WTC11 (cell line): ENCODE measurements at regions not wholly inside any gene's neighbourhood (a gene's known extent, or its start where the extent isn't known, plus 50 kb on each side); places are given as distances from the start of the nearest gene placed in this dataset.

Experiments
- ATAC-seq: fragments of 200-7000 bp; cut with Tn5 transposase; 2 replicates; pipeline ENCODE4 v1.10.0; 2021; ENCODE audit warnings: mild to moderate bottlenecking, moderate library complexity
- CTCF ChIA-PET: fragments of 300-600 bp; sonication (Branson Sonifier 250); formaldehyde crosslinking; loops from one replicate; lab custom pipeline; 2021; ENCODE audit warnings: antibody characterized with exemption; lab: Charles Lee
- POLR2A ChIA-PET: fragments of 350-600 bp; sonication (Branson Sonifier 250); formaldehyde crosslinking; loops from one replicate; lab custom pipeline; 2021; ENCODE audit warnings: antibody characterized with exemption; lab: Charles Lee
- DNase-seq: peaks from one replicate; pipeline ENCODE4 v3.0.0; 2021; ENCODE audit warnings: low spot score
- H3K27ac Mint-ChIP-seq: 2 replicates; pipeline ENCODE4 v1.8.0; 2021; ENCODE audit warnings: mixed read lengths
- H3K27me3 Mint-ChIP-seq: 2 replicates; pipeline ENCODE4 v1.8.0; 2021; ENCODE audit warnings: low read depth, mild to moderate bottlenecking, moderate library complexity, mixed read lengths
- H3K36me3 Mint-ChIP-seq: 2 replicates; pipeline ENCODE4 v1.8.0; 2021; ENCODE audit warnings: mixed read lengths
- H3K4me1 Mint-ChIP-seq: 2 replicates; pipeline ENCODE4 v1.8.0; 2022; ENCODE audit warnings: mixed read lengths
- H3K4me3 Mint-ChIP-seq: 2 replicates; pipeline ENCODE4 v1.8.0; 2021; ENCODE audit warnings: mild to moderate bottlenecking, moderate library complexity, mixed read lengths
- H3K9me3 Mint-ChIP-seq: 2 replicates; pipeline ENCODE4 v1.8.0; 2021; ENCODE audit warnings: mixed read lengths
- E2F1 ChIP-seq: sonication (generic); formaldehyde crosslinking; IDR thresholded peaks from 2 replicates; pipeline ENCODE4 v1.8.0; 2022; ENCODE audit warnings: mild to moderate bottlenecking, missing genetic modification reagents
- ELF4 ChIP-seq: sonication (generic); formaldehyde crosslinking; IDR thresholded peaks from 2 replicates; pipeline ENCODE4 v1.8.1; 2022; ENCODE audit warnings: low read depth, mild to moderate bottlenecking, moderate library complexity, missing genetic modification reagents
- FOXJ3 ChIP-seq: sonication (generic); formaldehyde crosslinking; IDR thresholded peaks from 2 replicates; pipeline ENCODE4 v1.9.0; 2021; ENCODE audit warnings: missing genetic modification reagents, mild to moderate bottlenecking, borderline replicate concordance
- GTF2I ChIP-seq: fragments of 250-450 bp; sonication (Bioruptor Pico); conservative IDR thresholded peaks from 2 replicates; pipeline ENCODE4 v1.4.0; 2021; ENCODE audit warnings: mild to moderate bottlenecking
- KAT7 ChIP-seq: sonication (generic); formaldehyde crosslinking; IDR thresholded peaks from 2 replicates; pipeline ENCODE4 v1.8.1; 2023; ENCODE audit warnings: missing genetic modification reagents, mild to moderate bottlenecking, borderline replicate concordance
- NFE2L1 ChIP-seq: sonication (generic); formaldehyde crosslinking; IDR thresholded peaks from 2 replicates; pipeline ENCODE4 v1.8.1; 2023; ENCODE audit warnings: missing genetic modification reagents
- NR1H2 ChIP-seq: sonication (generic); formaldehyde crosslinking; IDR thresholded peaks from 2 replicates; pipeline ENCODE4 v1.9.0; 2021; ENCODE audit warnings: mild to moderate bottlenecking, moderate library complexity, missing genetic modification reagents
- NR3C1 ChIP-seq: sonication (generic); formaldehyde crosslinking; conservative IDR thresholded peaks from 2 replicates; pipeline ENCODE4 v1.8.1; 2023; ENCODE audit warnings: low read depth, mild to moderate bottlenecking, missing genetic modification reagents
- SMAD3 ChIP-seq: sonication (generic); formaldehyde crosslinking; IDR thresholded peaks from 2 replicates; pipeline ENCODE4 v1.8.0; 2022; ENCODE audit warnings: missing genetic modification reagents, mild to moderate bottlenecking, borderline replicate concordance
- SP1 ChIP-seq: sonication (generic); formaldehyde crosslinking; conservative IDR thresholded peaks from 2 replicates; pipeline ENCODE4 v1.8.1; 2022; ENCODE audit warnings: missing genetic modification reagents
- USF2 ChIP-seq: sonication (generic); formaldehyde crosslinking; IDR thresholded peaks from 2 replicates; pipeline ENCODE4 v1.8.1; 2023; ENCODE audit warnings: mild to moderate bottlenecking, missing genetic modification reagents, moderate library complexity
- ZNF396 ChIP-seq: fragments of 250-450 bp; sonication (Bioruptor Pico); IDR thresholded peaks from 2 replicates; pipeline ENCODE4 v1.8.0; 2021; ENCODE audit warnings: mild to moderate bottlenecking, moderate library complexity, borderline replicate concordance
- ZNF532 ChIP-seq: fragments of 250-450 bp; sonication (Bioruptor Pico); IDR thresholded peaks from 2 replicates; pipeline ENCODE4 v1.9.0; 2021; ENCODE audit warnings: mild to moderate bottlenecking, borderline replicate concordance
- TF ChIP-seq, protein P1 (sequence below): sonication (generic); formaldehyde crosslinking; IDR thresholded peaks from 2 replicates; pipeline ENCODE4 v1.8.0; 2023; ENCODE audit warnings: missing genetic modification reagents, mild to moderate bottlenecking, borderline replicate concordance

- TF ChIP-seq E2F1 (no peak), SP1 (CRISPR knock-in tag) (no peak), ZNF396 (CRISPR knock-in tag) (no peak)
Observed at GRCh38 chr18:61241260-61241853, 91.9 kb upstream of the CDH20 start (continued).

DNA sequence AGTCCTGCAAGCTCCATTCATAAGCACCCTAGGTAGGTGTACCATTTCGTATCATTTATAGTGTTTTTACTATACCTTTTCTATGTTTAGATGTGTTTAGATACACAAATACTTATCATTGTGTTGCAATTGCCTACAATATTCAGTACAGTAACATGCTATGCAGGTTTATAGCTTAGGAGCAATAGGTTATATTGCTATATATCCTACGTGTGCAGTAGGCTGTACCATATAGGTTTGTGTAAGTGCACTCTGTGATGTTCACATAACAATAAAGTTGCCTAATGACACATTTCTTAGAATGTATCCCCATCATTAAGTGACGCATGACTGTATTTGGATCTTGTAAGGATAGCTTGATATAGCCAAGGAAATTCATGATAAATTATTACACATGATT lies 88.6 kb upstream of the CDH20 start:
- Mint-ChIP-seq H3K9me3 (no peaks in the 10 kb centered on the region), H3K27ac (no peak overlapping the region), H3K27me3 (no peaks in the 10 kb centered on the region)
- ChIA-PET CTCF (no interaction called here), POLR2A (no interaction called here)
- DNase-seq (no peak), ATAC-seq (no peak)
- TF ChIP-seq, protein P1, sequence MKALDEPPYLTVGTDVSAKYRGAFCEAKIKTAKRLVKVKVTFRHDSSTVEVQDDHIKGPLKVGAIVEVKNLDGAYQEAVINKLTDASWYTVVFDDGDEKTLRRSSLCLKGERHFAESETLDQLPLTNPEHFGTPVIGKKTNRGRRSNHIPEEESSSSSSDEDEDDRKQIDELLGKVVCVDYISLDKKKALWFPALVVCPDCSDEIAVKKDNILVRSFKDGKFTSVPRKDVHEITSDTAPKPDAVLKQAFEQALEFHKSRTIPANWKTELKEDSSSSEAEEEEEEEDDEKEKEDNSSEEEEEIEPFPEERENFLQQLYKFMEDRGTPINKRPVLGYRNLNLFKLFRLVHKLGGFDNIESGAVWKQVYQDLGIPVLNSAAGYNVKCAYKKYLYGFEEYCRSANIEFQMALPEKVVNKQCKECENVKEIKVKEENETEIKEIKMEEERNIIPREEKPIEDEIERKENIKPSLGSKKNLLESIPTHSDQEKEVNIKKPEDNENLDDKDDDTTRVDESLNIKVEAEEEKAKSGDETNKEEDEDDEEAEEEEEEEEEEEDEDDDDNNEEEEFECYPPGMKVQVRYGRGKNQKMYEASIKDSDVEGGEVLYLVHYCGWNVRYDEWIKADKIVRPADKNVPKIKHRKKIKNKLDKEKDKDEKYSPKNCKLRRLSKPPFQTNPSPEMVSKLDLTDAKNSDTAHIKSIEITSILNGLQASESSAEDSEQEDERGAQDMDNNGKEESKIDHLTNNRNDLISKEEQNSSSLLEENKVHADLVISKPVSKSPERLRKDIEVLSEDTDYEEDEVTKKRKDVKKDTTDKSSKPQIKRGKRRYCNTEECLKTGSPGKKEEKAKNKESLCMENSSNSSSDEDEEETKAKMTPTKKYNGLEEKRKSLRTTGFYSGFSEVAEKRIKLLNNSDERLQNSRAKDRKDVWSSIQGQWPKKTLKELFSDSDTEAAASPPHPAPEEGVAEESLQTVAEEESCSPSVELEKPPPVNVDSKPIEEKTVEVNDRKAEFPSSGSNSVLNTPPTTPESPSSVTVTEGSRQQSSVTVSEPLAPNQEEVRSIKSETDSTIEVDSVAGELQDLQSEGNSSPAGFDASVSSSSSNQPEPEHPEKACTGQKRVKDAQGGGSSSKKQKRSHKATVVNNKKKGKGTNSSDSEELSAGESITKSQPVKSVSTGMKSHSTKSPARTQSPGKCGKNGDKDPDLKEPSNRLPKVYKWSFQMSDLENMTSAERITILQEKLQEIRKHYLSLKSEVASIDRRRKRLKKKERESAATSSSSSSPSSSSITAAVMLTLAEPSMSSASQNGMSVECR, result no peak
- no peak for TF ChIP-seq ELF4 (CRISPR knock-in tag)
- no peak for TF ChIP-seq GTF2I (CRISPR knock-in tag)
- no peak for TF ChIP-seq SMAD3
- no peak for TF ChIP-seq FOXJ3 (CRISPR knock-in tag)
- TF ChIP-seq, all 79 proteins: peak for 0
- Mint-ChIP-seq H3K4me3 (no peak overlapping the region), H3K36me3 (no peaks in the 10 kb centered on the region), H3K4me1 (no peaks in the 10 kb centered on the region)

DNA sequence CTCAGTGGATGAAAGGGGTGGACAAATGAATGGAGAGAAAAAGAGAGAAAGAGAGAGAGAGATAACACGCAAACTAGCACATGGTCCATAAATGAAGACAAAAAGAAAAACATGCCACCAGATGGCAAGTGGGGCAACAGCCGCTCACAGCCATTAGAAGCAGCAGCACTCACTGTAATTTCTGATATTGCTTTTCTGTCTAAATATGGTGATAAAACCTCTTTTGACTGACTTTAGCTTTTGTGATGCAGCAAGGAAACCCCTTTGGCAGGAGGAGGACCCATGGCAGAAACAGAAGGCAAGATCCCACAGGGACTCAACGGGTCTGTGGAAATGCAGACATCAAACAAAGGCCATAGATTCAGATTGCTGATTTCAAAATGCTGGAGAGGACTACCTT lies 88.0 kb upstream of the CDH20 start:
- Mint-ChIP-seq H3K9me3 (no peaks in the 10 kb centered on the region), H3K4me1 (no peaks in the 10 kb centered on the region), H3K27me3 (no peaks in the 10 kb centered on the region), H3K4me3 (no peak overlapping the region), H3K27ac (no peak overlapping the region), H3K36me3 (no peaks in the 10 kb centered on the region)
- ATAC-seq, result no peak
- TF ChIP-seq, protein P1, result no peak
- no peak for TF ChIP-seq NR1H2 (CRISPR knock-in tag)
- TF ChIP-seq KAT7 (CRISPR knock-in tag), result no peak
- no peak for TF ChIP-seq NFE2L1
- no peak for TF ChIP-seq USF2 (CRISPR knock-in tag)
- TF ChIP-seq ZNF532 (CRISPR knock-in tag), result no peak
- TF ChIP-seq NR3C1, result no peak
- ChIA-PET POLR2A (no interaction called here), CTCF (no interaction called here)
- no peak for DNase-seq
